ENCODE measurements at regions not wholly inside any gene's neighbourhood (a gene's known extent, or its start where the extent isn't known, plus 50 kb on each side); places are given as distances from the start of the nearest gene placed in this dataset.

DNA sequence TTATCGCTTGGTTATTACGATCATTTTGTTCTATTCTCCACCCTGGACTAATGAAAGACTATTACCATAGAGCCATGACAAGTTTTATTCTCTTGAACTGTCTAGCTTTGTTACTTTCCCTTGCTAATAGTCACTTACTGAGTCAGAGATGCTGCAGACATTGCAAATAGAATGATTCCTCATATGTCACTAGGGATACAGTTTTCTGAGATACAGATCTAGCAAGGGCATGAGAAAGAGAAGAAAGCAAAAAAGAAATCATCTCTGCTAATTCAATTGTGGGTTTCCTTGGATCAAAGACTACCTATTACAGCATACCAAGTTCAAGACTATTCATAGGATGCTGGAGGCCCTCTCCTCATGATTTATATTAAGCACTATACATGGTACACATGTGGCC lies 204.3 kb downstream of the MBL2 start:
- ATAC-seq (no peak), DNase-seq (no peak)
- H3K36me3 ChIP-seq: no peaks in the 10 kb centered on the region
- H3K9me3 ChIP-seq: no peaks in the 10 kb centered on the region
- H3K4me1 ChIP-seq: no peaks in the 10 kb centered on the region
- intact Hi-C loops (cut with DNase I): no loop called here
- no peaks in the 10 kb centered on the region for H3K27me3 ChIP-seq
- no peak for TF ChIP-seq CTCF (IDR thresholded peaks at IDR 0.05)
- H3K27ac ChIP-seq: no peak overlapping the region
- H3K4me3 ChIP-seq: no peak overlapping the region

GRCh38 chr10:52570490-52570889 lies 202.1 kb downstream of the MBL2 start:
- intact Hi-C loops (cut with DNase I): no loop called here

DNA sequence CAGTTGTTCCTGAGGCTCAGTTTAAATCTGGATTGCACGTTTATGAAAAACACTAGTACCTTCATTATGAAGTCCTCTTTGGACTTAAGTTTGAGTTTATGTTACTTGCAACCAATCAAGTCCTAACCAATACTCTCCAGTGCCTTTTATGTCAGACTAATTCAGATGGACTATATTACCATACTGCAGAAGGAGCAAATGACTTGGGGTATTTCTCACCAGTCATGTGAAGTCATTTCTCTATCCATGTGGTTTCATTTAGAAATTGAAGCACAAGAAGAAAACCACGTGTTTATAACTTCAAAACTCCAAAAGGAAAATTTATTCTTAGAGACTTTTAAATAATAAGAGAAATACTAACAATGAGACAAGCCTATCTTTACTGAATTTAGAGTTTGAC lies 201.6 kb downstream of the MBL2 start:
- Histone ChIP-seq H3K27me3 (no peaks in the 10 kb centered on the region), H3K9me3 (no peaks in the 10 kb centered on the region), H3K4me3 (no peak overlapping the region), H3K36me3 (no peaks in the 10 kb centered on the region), H3K27ac (no peak overlapping the region), H3K4me1 (no peaks in the 10 kb centered on the region)
- ATAC-seq (no peak), DNase-seq (no peak)
- intact Hi-C loops (cut with DNase I): no loop called here
- TF ChIP-seq CTCF (IDR thresholded peaks at IDR 0.05): no peak

More at GRCh38 chr10:52570490-52570889, 202.1 kb downstream of the MBL2 start:
- Histone ChIP-seq H3K36me3 (no peaks in the 10 kb centered on the region), H3K4me1 (no peaks in the 10 kb centered on the region), H3K9me3 (no peaks in the 10 kb centered on the region), H3K4me3 (no peak overlapping the region), H3K27ac (no peak overlapping the region), H3K27me3 (no peaks in the 10 kb centered on the region)
- ATAC-seq (no peak), DNase-seq (no peak)
- TF ChIP-seq CTCF (IDR thresholded peaks at IDR 0.05): no peak

- Histone ChIP-seq H3K4me1 (no peaks in the 10 kb centered on the region), H3K27ac (no peak overlapping the region), H3K27me3 (no peaks in the 10 kb centered on the region), H3K4me3 (no peak overlapping the region), H3K36me3 (no peaks in the 10 kb centered on the region), H3K9me3 (no peaks in the 10 kb centered on the region)
- ATAC-seq: no peak
- intact Hi-C loops (cut with DNase I): no loop called here
- no peak for TF ChIP-seq CTCF (IDR thresholded peaks at IDR 0.05)
- DNase-seq: no peak
These were observed 200.9 kb downstream of the MBL2 start for GRCh38 chr10:52571516-52572182.

DNA sequence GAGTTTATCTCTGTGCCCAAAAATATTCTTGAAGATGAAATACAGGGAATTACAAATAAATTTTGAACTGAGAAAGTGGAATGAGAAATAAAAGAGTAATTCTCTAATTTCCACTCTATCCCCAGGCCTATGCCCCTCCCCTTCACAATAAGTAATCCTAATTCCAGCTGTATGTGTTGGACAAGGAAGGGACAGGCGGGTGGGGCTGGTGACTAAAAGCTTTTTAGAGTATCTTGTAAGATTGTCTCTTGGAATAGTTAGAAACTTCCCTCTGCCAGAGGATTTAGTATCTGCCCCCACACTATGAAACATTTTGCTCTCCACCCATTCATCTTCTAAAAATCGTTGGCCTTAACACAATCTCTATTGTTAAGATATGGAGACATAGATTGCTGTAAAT lies 199.2 kb downstream of the MBL2 start:
- no peak for TF ChIP-seq CTCF (IDR thresholded peaks at IDR 0.05)
- intact Hi-C loops (cut with DNase I): no loop called here
- DNase-seq: no peak
- no peak overlapping the region for H3K27ac ChIP-seq
- H3K36me3 ChIP-seq: no peaks in the 10 kb centered on the region
- H3K4me1 ChIP-seq: no peaks in the 10 kb centered on the region
- H3K27me3 ChIP-seq: no peaks in the 10 kb centered on the region
- no peaks in the 10 kb centered on the region for H3K9me3 ChIP-seq
- no peak overlapping the region for H3K4me3 ChIP-seq
- no peak for ATAC-seq

- Histone ChIP-seq H3K4me3 (no peak overlapping the region), H3K27ac (no peak overlapping the region), H3K4me1 (no peaks in the 10 kb centered on the region), H3K36me3 (no peaks in the 10 kb centered on the region), H3K9me3 (no peaks in the 10 kb centered on the region), H3K27me3 (no peaks in the 10 kb centered on the region)
- intact Hi-C loops (cut with DNase I): no loop called here
- DNase-seq: no peak
- no peak for ATAC-seq
- TF ChIP-seq CTCF (IDR thresholded peaks at IDR 0.05): no peak
These were observed 197.9 kb downstream of the MBL2 start for GRCh38 chr10:52574697-52575096.

Measured in upper lobe of right lung (tissue), 1 donor.